ENCODE measurements at regions not wholly inside any gene's neighbourhood (a gene's known extent, or its start where the extent isn't known, plus 50 kb on each side); places are given as distances from the start of the nearest gene placed in this dataset.
A peak's percentile ranks its signal among the peaks of the same experiment; 100 is the strongest.
"Not testable (repeated sequence)": the region's sequence is repeated elsewhere in the genome, so short reads cannot be mapped to it uniquely, and the experiment has no call there.

- DNase-seq (ENCODE audit: low read depth), result no peak
Observed at GRCh38 chr1:211206981-211207380, 52.2 kb upstream of the RCOR3 start.

- DNase-seq (ENCODE audit: low read depth), result no peak
Observed at GRCh38 chr1:211200311-211200710, 58.9 kb upstream of the RCOR3 start.

GRCh38 chr1:211198880-211199279 lies 60.3 kb upstream of the RCOR3 start:
- no peak for DNase-seq (ENCODE audit: low read depth)

GRCh38 chr1:211198111-211198510 lies 61.1 kb upstream of the RCOR3 start:
- DNase-seq (ENCODE audit: low read depth), result peak; percentile 37

GRCh38 chr1:211196880-211197279 lies 62.3 kb upstream of the RCOR3 start:
- no peak for DNase-seq (ENCODE audit: low read depth)

- no peak for DNase-seq (ENCODE audit: low read depth)
Observed at GRCh38 chr1:211194826-211195225, 60.9 kb upstream of the KCNH1 start.

- DNase-seq (ENCODE audit: low read depth), result no peak
Observed at GRCh38 chr1:211192227-211192626, 58.3 kb upstream of the KCNH1 start.

GRCh38 chr1:211188721-211189120 lies 54.8 kb upstream of the KCNH1 start:
- DNase-seq (ENCODE audit: low read depth), result not testable (repeated sequence)

- no peak for DNase-seq (ENCODE audit: low read depth)
Observed at GRCh38 chr1:211183747-211184313, 49.9 kb upstream of the KCNH1 start.
